Erythroblast (primary cell): ENCODE measurements at regions not wholly inside any gene's neighbourhood (a gene's known extent, or its start where the extent isn't known, plus 50 kb on each side); places are given as distances from the start of the nearest gene placed in this dataset.

ENCODE experiments used
- DNase-seq, 2 experiments: peaks; one replicate each; lab custom pipeline; 2025; lab: John Stamatoyannopoulos, UW
- GATA1 ChIP-seq: IDR thresholded peaks from 2 replicates; pipeline ENCODE4 v1.6.1; 2011; ENCODE audit warnings: low read depth, mild to moderate bottlenecking, control low read depth, low read length, moderate library complexity
- POLR2A ChIP-seq: IDR thresholded peaks from 2 replicates; pipeline ENCODE4 v1.6.1; 2011; ENCODE audit warnings: mild to moderate bottlenecking, low read length

GRCh38 chr16:75919664-75920063, 193.4 kb upstream of the CPHXL start:
- DNase-seq, result no peak
- TF ChIP-seq GATA1, result no peak
- no peak for TF ChIP-seq POLR2A

- DNase-seq, result no peak
- TF ChIP-seq POLR2A (no peak), GATA1 (no peak)
Measured at GRCh38 chr16:75921281-75921680, 195.0 kb upstream of the CPHXL start.

GRCh38 chr16:75922250-75922649, 196.0 kb upstream of the CPHXL start:
- no peak for TF ChIP-seq POLR2A
- no peak for DNase-seq

- DNase-seq, result no peak
- TF ChIP-seq GATA1, result no peak
Measured at GRCh38 chr16:75924397-75924796, 198.1 kb upstream of the CPHXL start.

- no peak for DNase-seq
- no peak for TF ChIP-seq GATA1
- no peak for TF ChIP-seq POLR2A
Measured at GRCh38 chr16:75927810-75928209, 201.5 kb upstream of the CPHXL start.

GRCh38 chr16:75928295-75928694, 202.0 kb upstream of the CPHXL start:
- TF ChIP-seq GATA1 (no peak), POLR2A (no peak)
- DNase-seq, result no peak

- DNase-seq, result no peak
- TF ChIP-seq POLR2A (no peak), GATA1 (no peak)
Measured at GRCh38 chr16:75929046-75929445, 202.8 kb upstream of the CPHXL start.

- DNase-seq, result no peak
- no peak for TF ChIP-seq POLR2A
- TF ChIP-seq GATA1, result no peak
Measured at GRCh38 chr16:75931043-75931442, 204.8 kb upstream of the CPHXL start.

GRCh38 chr16:75931970-75932369, 205.7 kb upstream of the CPHXL start:
- no peak for DNase-seq
- no peak for TF ChIP-seq GATA1
- TF ChIP-seq POLR2A, result no peak

- TF ChIP-seq POLR2A (no peak), GATA1 (no peak)
- no peak for DNase-seq
Measured at GRCh38 chr16:75938818-75939217, 212.5 kb upstream of the CPHXL start.

- no peak for DNase-seq
- TF ChIP-seq POLR2A (no peak), GATA1 (no peak)
Measured at GRCh38 chr16:75942351-75942750, 216.1 kb upstream of the CPHXL start.

GRCh38 chr16:75942936-75943335, 216.6 kb upstream of the CPHXL start:
- no peak for DNase-seq
- TF ChIP-seq POLR2A (no peak), GATA1 (no peak)

GRCh38 chr16:75943705-75944514, 217.6 kb upstream of the CPHXL start:
- no peak for TF ChIP-seq GATA1
- no peak for TF ChIP-seq POLR2A
- DNase-seq, result no peak

- no peak for DNase-seq
- TF ChIP-seq POLR2A (no peak), GATA1 (no peak)
Measured at GRCh38 chr16:75945916-75946457, 219.7 kb upstream of the CPHXL start.

- TF ChIP-seq POLR2A (no peak), GATA1 (no peak)
- no peak for DNase-seq
Measured at GRCh38 chr16:75947626-75948239, 221.4 kb upstream of the CPHXL start.
